Activated CD4-positive, alpha-beta memory T cell treated with anti-CD3 and anti-CD28 coated beads for 36 hours (primary cell): ENCODE measurements at regions not wholly inside any gene's neighbourhood (a gene's known extent, or its start where the extent isn't known, plus 50 kb on each side); places are given as distances from the start of the nearest gene placed in this dataset.
"Not testable (repeated sequence)": the region's sequence is repeated elsewhere in the genome, so short reads cannot be mapped to it uniquely, and the experiment has no call there.

Experiments
- CTCF ChIA-PET: fragments of 350-600 bp; sonication (Branson Sonifier 250); formaldehyde crosslinking; loops from one replicate; lab custom pipeline; 2021; ENCODE audit warnings: antibody characterized with exemption, inconsistent platforms; lab: Charles Lee
- POLR2A ChIA-PET: fragments of 350-600 bp; sonication (Branson Sonifier 250); formaldehyde crosslinking; loops from one replicate; lab custom pipeline; 2021; ENCODE audit warnings: antibody characterized with exemption; lab: Charles Lee
- DNase-seq: peaks from one replicate; pipeline ENCODE4 v3.0.0-alpha.2; 2020
- H3K27ac Mint-ChIP-seq: one replicate; pipeline ENCODE4 v1.8.0; 2021; ENCODE audit warnings: mixed read lengths
- H3K27me3 Mint-ChIP-seq: one replicate; pipeline ENCODE4 v1.8.0; 2021; ENCODE audit warnings: mixed read lengths
- H3K36me3 Mint-ChIP-seq: one replicate; pipeline ENCODE4 v1.8.0; 2021; ENCODE audit warnings: mixed read lengths
- H3K4me1 Mint-ChIP-seq: one replicate; pipeline ENCODE4 v1.8.0; 2021; ENCODE audit warnings: low read depth, mixed read lengths
- H3K4me3 Mint-ChIP-seq: one replicate; pipeline ENCODE4 v1.8.0; 2021; ENCODE audit warnings: mild to moderate bottlenecking, mixed read lengths
- H3K9me3 Mint-ChIP-seq: one replicate; pipeline ENCODE4 v1.8.0; 2021; ENCODE audit warnings: mixed read lengths
- intact Hi-C: fragments of 100-400 bp; cut with micrococcal nuclease; formaldehyde crosslinking; loops from one replicate; pipeline ENCODE4 v1.15.1; 2023

GRCh38 chr15:39000008-39000734 is 435.6 kb upstream of the RASGRP1 start:
- intact Hi-C loops: no loop called here
- CTCF ChIA-PET: interaction anchor here (1.1 kb wide), 1 partner anchor 13 kb away, joined by 4 read pairs; no protein-coding TSS in a partner anchor
- peaks cover 3% of the 10 kb centered on the region for H3K9me3 Mint-ChIP-seq

GRCh38 chr15:39009740-39010139 is 445.1 kb upstream of the RASGRP1 start:
- Mint-ChIP-seq H3K27ac (no peak overlapping the region), H3K4me1 (no peaks in the 10 kb centered on the region), H3K36me3 (no peaks in the 10 kb centered on the region), H3K4me3 (no peak overlapping the region), H3K27me3 (no peaks in the 10 kb centered on the region), H3K9me3 (peaks cover 28% of the 10 kb centered on the region)
- DNase-seq: no peak
- POLR2A ChIA-PET: no interaction called here
- CTCF ChIA-PET: no interaction called here
- intact Hi-C loops: no loop called here

More at GRCh38 chr15:39000008-39000734, 435.6 kb upstream of the RASGRP1 start:
- no peak overlapping the region for H3K27ac Mint-ChIP-seq
- peaks cover 2% of the 10 kb centered on the region for H3K27me3 Mint-ChIP-seq
- no peak for DNase-seq
- no peaks in the 10 kb centered on the region for H3K36me3 Mint-ChIP-seq
- POLR2A ChIA-PET: no interaction called here
- no peak overlapping the region for H3K4me3 Mint-ChIP-seq
- peaks cover 4% of the 10 kb centered on the region for H3K4me1 Mint-ChIP-seq

- H3K9me3 Mint-ChIP-seq: peaks cover 24% of the 10 kb centered on the region
- H3K27ac Mint-ChIP-seq, POLR2A ChIA-PET, H3K4me3 Mint-ChIP-seq, H3K27me3 Mint-ChIP-seq, DNase-seq, H3K36me3 Mint-ChIP-seq, H3K4me1 Mint-ChIP-seq, CTCF ChIA-PET, intact Hi-C loops: not testable (repeated sequence)
Observed at GRCh38 chr15:39011066-39011465, 446.5 kb upstream of the RASGRP1 start.

- Mint-ChIP-seq H3K27ac (no peak overlapping the region), H3K9me3 (peaks cover 20% of the 10 kb centered on the region), H3K4me1 (no peaks in the 10 kb centered on the region), H3K4me3 (no peak overlapping the region), H3K36me3 (no peaks in the 10 kb centered on the region), H3K27me3 (no peaks in the 10 kb centered on the region)
- POLR2A ChIA-PET: no interaction called here
- intact Hi-C loops: no loop called here
- CTCF ChIA-PET: no interaction called here
- DNase-seq: no peak
Observed at GRCh38 chr15:39013262-39013661, 448.6 kb upstream of the RASGRP1 start.

GRCh38 chr15:39014682-39015081 is 450.1 kb upstream of the RASGRP1 start:
- H3K36me3 Mint-ChIP-seq: no peaks in the 10 kb centered on the region
- intact Hi-C loops: no loop called here
- ChIA-PET CTCF (no interaction called here), POLR2A (no interaction called here)
- H3K4me3 Mint-ChIP-seq: no peak overlapping the region
- H3K4me1 Mint-ChIP-seq: no peaks in the 10 kb centered on the region
- H3K27ac Mint-ChIP-seq: no peak overlapping the region
- no peaks in the 10 kb centered on the region for H3K27me3 Mint-ChIP-seq
- H3K9me3 Mint-ChIP-seq: peaks cover 16% of the 10 kb centered on the region
- DNase-seq: no peak

- Mint-ChIP-seq H3K27me3 (peaks cover 1% of the 10 kb centered on the region), H3K9me3 (no peaks in the 10 kb centered on the region), H3K4me1 (no peaks in the 10 kb centered on the region), H3K27ac (no peak overlapping the region), H3K36me3 (no peaks in the 10 kb centered on the region), H3K4me3 (no peak overlapping the region)
- intact Hi-C loops: no loop called here
- DNase-seq: no peak
- POLR2A ChIA-PET: no interaction called here
- CTCF ChIA-PET: no interaction called here
Observed at GRCh38 chr15:39016706-39017105, 452.1 kb upstream of the RASGRP1 start.

- Mint-ChIP-seq H3K4me3 (no peak overlapping the region), H3K27ac (no peak overlapping the region), H3K36me3 (no peaks in the 10 kb centered on the region), H3K27me3 (peaks cover 1% of the 10 kb centered on the region), H3K4me1 (no peaks in the 10 kb centered on the region), H3K9me3 (no peaks in the 10 kb centered on the region)
- POLR2A ChIA-PET: no interaction called here
- CTCF ChIA-PET: no interaction called here
- intact Hi-C loops: no loop called here
- no peak for DNase-seq
Observed at GRCh38 chr15:39018966-39019365, 454.4 kb upstream of the RASGRP1 start.

GRCh38 chr15:39021341-39021740 is 456.7 kb upstream of the RASGRP1 start:
- H3K36me3 Mint-ChIP-seq: no peaks in the 10 kb centered on the region
- no peak overlapping the region for H3K27ac Mint-ChIP-seq

GRCh38 chr15:39022532-39023305 is 458.1 kb upstream of the RASGRP1 start:
- H3K27me3 Mint-ChIP-seq: peaks cover 1% of the 10 kb centered on the region
- H3K4me1 Mint-ChIP-seq: no peaks in the 10 kb centered on the region
- DNase-seq: no peak
- no peak overlapping the region for H3K27ac Mint-ChIP-seq
- H3K9me3 Mint-ChIP-seq: no peaks in the 10 kb centered on the region
- no peaks in the 10 kb centered on the region for H3K36me3 Mint-ChIP-seq
- POLR2A ChIA-PET: no interaction called here
- intact Hi-C loops: no loop called here
- H3K4me3 Mint-ChIP-seq: no peak overlapping the region
- CTCF ChIA-PET: no interaction called here

More at GRCh38 chr15:39021341-39021740, 456.7 kb upstream of the RASGRP1 start:
- ChIA-PET POLR2A (no interaction called here), CTCF (no interaction called here)
- no peak for DNase-seq
- H3K9me3 Mint-ChIP-seq: no peaks in the 10 kb centered on the region
- no peaks in the 10 kb centered on the region for H3K4me1 Mint-ChIP-seq
- H3K4me3 Mint-ChIP-seq: no peak overlapping the region
- intact Hi-C loops: no loop called here
- peaks cover 1% of the 10 kb centered on the region for H3K27me3 Mint-ChIP-seq

GRCh38 chr15:39025321-39025720 is 460.7 kb upstream of the RASGRP1 start:
- no peaks in the 10 kb centered on the region for H3K9me3 Mint-ChIP-seq
- no peaks in the 10 kb centered on the region for H3K4me1 Mint-ChIP-seq
- POLR2A ChIA-PET: no interaction called here
- no peak overlapping the region for H3K4me3 Mint-ChIP-seq
- DNase-seq: no peak
- intact Hi-C loops: no loop called here
- CTCF ChIA-PET: no interaction called here
- peaks cover 1% of the 10 kb centered on the region for H3K27me3 Mint-ChIP-seq
- no peaks in the 10 kb centered on the region for H3K36me3 Mint-ChIP-seq
- no peak overlapping the region for H3K27ac Mint-ChIP-seq

GRCh38 chr15:39025881-39026280 is 461.3 kb upstream of the RASGRP1 start:
- Mint-ChIP-seq H3K4me1 (no peaks in the 10 kb centered on the region), H3K4me3 (no peak overlapping the region), H3K36me3 (no peaks in the 10 kb centered on the region), H3K27me3 (peaks cover 4% of the 10 kb centered on the region), H3K27ac (no peak overlapping the region), H3K9me3 (no peaks in the 10 kb centered on the region)
- DNase-seq: no peak
- CTCF ChIA-PET: no interaction called here
- POLR2A ChIA-PET: no interaction called here
- intact Hi-C loops: no loop called here

GRCh38 chr15:39028069-39028468 is 463.5 kb upstream of the RASGRP1 start:
- ChIA-PET POLR2A (no interaction called here), CTCF (interaction anchor here (0.7 kb wide), 1 partner anchor 45 kb away, joined by 4 read pairs; no protein-coding TSS in a partner anchor)
- Mint-ChIP-seq H3K9me3 (no peaks in the 10 kb centered on the region), H3K36me3 (no peaks in the 10 kb centered on the region), H3K4me3 (no peak overlapping the region), H3K27ac (no peak overlapping the region), H3K4me1 (no peaks in the 10 kb centered on the region), H3K27me3 (peaks cover 2% of the 10 kb centered on the region)
- no peak for DNase-seq
- intact Hi-C loops: no loop called here
